CD4-positive, alpha-beta T cell (primary cell): ENCODE measurements at regions not wholly inside any gene's neighbourhood (a gene's known extent, or its start where the extent isn't known, plus 50 kb on each side); places are given as distances from the start of the nearest gene placed in this dataset.

Experiments used
- ATAC-seq: fragments of 200-7000 bp; cut with Tn5 transposase; one replicate; pipeline ENCODE4 v1.10.0; 2022; ENCODE audit warnings: mild to moderate bottlenecking; ENCODE audit not compliant: poor library complexity
- CTCF ChIA-PET: fragments of 350-600 bp; sonication (Branson Sonifier 250); formaldehyde crosslinking; loops from one replicate; lab custom pipeline; 2021; ENCODE audit warnings: antibody characterized with exemption, inconsistent platforms; lab: Charles Lee
- POLR2A ChIA-PET: fragments of 350-600 bp; sonication (Branson Sonifier 250); formaldehyde crosslinking; loops from one replicate; lab custom pipeline; 2021; ENCODE audit warnings: antibody characterized with exemption, inconsistent platforms; lab: Charles Lee
- DNase-seq, 14 experiments: peaks; one replicate each; pipeline ENCODE4 v3.0.0-alpha.2; 2013 to 2020; ENCODE audit warnings: mixed read lengths in 2 of 14
- H3K27ac ChIP-seq, 2 donors: one replicate each; pipeline versions ENCODE4 v1.5.1 to v1.7.0; 2013; ENCODE audit warnings: low read length in 2 of 2, low read depth in 1 of 2, mild to moderate bottlenecking in 1 of 2
- H3K27me3 ChIP-seq, 2 experiments: 1 replicate in 1 of 2; 2 replicates in 1 of 2; pipeline versions ENCODE4 v1.6.1 to v1.7.0; 2013; ENCODE audit warnings: low read length in 2 of 2, control low read depth in 1 of 2, mild to moderate bottlenecking in 1 of 2, moderate library complexity in 1 of 2; ENCODE audit not compliant: insufficient read depth in 2 of 2, control insufficient read depth in 1 of 2
- H3K36me3 ChIP-seq: one replicate; pipeline ENCODE4 v1.6.1; 2013; ENCODE audit warnings: low read length, control low read depth; ENCODE audit not compliant: insufficient read depth
- H3K4me1 ChIP-seq: one replicate; pipeline ENCODE4 v1.6.1; 2013; ENCODE audit warnings: low read length, control low read depth; ENCODE audit not compliant: insufficient read depth
- H3K4me3 ChIP-seq: one replicate; pipeline ENCODE4 v1.5.1; 2013; ENCODE audit warnings: mild to moderate bottlenecking, low read length, moderate library complexity
- H3K9me3 ChIP-seq, 2 experiments: 1 replicate in 1 of 2; 2 replicates in 1 of 2; pipeline versions ENCODE4 v1.6.1 to v1.7.0; 2013; ENCODE audit warnings: low read length in 2 of 2, mild to moderate bottlenecking in 2 of 2, control low read depth in 1 of 2, moderate library complexity in 1 of 2; ENCODE audit not compliant: control insufficient read depth in 1 of 2, insufficient read depth in 1 of 2
- H3K27ac Mint-ChIP-seq: one replicate; pipeline ENCODE4 v1.8.0; 2020; ENCODE audit warnings: mixed read lengths
- H3K27me3 Mint-ChIP-seq: one replicate; pipeline ENCODE4 v1.8.0; 2021; ENCODE audit warnings: mixed read lengths
- H3K36me3 Mint-ChIP-seq: one replicate; pipeline ENCODE4 v1.8.0; 2021; ENCODE audit warnings: low read depth, mixed read lengths
- H3K4me1 Mint-ChIP-seq: one replicate; pipeline ENCODE4 v1.8.0; 2021; ENCODE audit warnings: low read depth, mixed read lengths
- H3K4me3 Mint-ChIP-seq: one replicate; pipeline ENCODE4 v1.8.0; 2020; ENCODE audit warnings: mild to moderate bottlenecking, mixed read lengths
- H3K9me3 Mint-ChIP-seq: one replicate; pipeline ENCODE4 v1.8.0; 2020; ENCODE audit warnings: mixed read lengths
- intact Hi-C, 2 experiments: fragments of 100-400 bp; cut with DNase I in 1 of 2; cut with micrococcal nuclease in 1 of 2; formaldehyde crosslinking; loops; one replicate each; pipeline versions ENCODE4 v1.15.1 to v1.9.0; 2023 to 2025; cut with DNase I, micrococcal nuclease
- TF ChIP-seq, protein P1 (sequence below): fragments of 200-600 bp; IDR thresholded peaks from one replicate; pipeline ENCODE4 v1.8.0; 2022; ENCODE audit warnings: antibody characterized with exemption, mild to moderate bottlenecking

DNA sequence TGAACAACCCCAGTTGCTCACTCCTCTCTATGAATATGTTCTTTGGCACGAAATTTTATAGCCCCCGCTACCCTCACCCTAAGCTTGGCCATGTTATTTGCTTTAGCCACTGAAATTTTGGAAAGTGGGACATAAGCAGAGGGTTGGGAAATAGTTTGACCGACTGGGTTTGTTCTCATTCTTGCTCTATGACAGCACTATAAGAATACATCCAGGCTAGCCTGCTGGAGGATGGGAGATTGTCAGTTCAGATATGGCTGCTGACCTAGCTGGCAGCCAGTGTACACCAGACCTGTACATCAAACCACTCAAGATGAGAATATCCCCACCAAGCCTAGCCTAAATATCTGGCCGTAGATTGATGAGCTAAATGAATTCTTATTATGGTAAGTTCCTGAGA lies 298.1 kb downstream of the PDGFC start:
- peaks cover 2% of the 10 kb centered on the region for H3K9me3 Mint-ChIP-seq
- TF ChIP-seq, protein P1, sequence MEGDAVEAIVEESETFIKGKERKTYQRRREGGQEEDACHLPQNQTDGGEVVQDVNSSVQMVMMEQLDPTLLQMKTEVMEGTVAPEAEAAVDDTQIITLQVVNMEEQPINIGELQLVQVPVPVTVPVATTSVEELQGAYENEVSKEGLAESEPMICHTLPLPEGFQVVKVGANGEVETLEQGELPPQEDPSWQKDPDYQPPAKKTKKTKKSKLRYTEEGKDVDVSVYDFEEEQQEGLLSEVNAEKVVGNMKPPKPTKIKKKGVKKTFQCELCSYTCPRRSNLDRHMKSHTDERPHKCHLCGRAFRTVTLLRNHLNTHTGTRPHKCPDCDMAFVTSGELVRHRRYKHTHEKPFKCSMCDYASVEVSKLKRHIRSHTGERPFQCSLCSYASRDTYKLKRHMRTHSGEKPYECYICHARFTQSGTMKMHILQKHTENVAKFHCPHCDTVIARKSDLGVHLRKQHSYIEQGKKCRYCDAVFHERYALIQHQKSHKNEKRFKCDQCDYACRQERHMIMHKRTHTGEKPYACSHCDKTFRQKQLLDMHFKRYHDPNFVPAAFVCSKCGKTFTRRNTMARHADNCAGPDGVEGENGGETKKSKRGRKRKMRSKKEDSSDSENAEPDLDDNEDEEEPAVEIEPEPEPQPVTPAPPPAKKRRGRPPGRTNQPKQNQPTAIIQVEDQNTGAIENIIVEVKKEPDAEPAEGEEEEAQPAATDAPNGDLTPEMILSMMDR, result no peak
- no peak for DNase-seq
- H3K36me3 ChIP-seq, result no peaks in the 10 kb centered on the region
- H3K27me3 ChIP-seq, result no peaks in the 10 kb centered on the region
- POLR2A ChIA-PET, result no interaction called here
- no peak for ATAC-seq
- no peaks in the 10 kb centered on the region for H3K4me1 Mint-ChIP-seq
- intact Hi-C loops, result no loop called here
- H3K36me3 Mint-ChIP-seq, result no peaks in the 10 kb centered on the region
- H3K4me3 Mint-ChIP-seq, result no peak overlapping the region
- H3K27me3 Mint-ChIP-seq, result no peaks in the 10 kb centered on the region
- no peaks in the 10 kb centered on the region for H3K4me1 ChIP-seq
- CTCF ChIA-PET, result no interaction called here
- H3K27ac ChIP-seq, result no peak overlapping the region
- H3K4me3 ChIP-seq, result no peak overlapping the region
- no peak overlapping the region for H3K27ac Mint-ChIP-seq
- peaks cover 0 to 3% of the 10 kb centered on the region in 2 experiments for H3K9me3 ChIP-seq

DNA sequence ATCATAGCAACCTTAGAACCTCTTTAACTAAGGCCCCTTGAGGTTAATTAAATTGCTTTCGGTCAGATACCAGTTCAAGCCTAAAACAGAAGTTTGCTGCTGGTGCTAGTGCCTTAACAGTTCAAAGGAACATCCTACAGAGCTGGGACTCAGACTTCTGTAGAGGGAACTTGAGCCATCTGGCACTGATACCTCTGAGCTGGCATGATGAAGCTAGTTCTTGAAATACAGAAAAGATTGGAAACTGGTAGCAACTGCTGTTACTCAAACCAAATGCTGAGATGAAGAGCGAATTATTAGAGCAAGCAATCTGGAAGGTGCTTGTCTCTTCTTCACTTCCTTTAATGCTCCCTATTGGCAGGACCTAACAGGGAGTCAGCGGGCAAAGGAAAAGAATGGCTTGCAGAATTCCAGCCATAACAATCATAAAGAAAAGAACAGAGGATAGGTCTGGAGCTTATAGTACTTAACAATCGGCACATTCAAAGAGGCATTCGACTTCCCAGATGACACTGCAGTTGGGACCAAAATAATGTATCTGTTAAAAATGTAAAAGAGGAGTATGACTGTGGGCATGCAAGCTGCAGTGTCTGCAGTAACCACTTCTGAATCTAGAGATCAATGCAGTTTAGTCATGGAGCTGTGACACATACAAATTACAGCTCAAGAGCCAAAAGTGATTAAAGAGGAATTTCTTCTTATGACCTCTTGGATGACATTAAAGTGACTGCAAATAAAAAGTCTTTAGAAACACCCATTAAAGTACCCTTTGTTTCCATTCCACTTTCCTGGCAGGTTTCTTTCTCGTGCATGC lies 298.9 kb downstream of the PDGFC start:
- Mint-ChIP-seq H3K27ac (no peak overlapping the region), H3K36me3 (no peaks in the 10 kb centered on the region), H3K27me3 (no peaks in the 10 kb centered on the region), H3K9me3 (no peaks in the 10 kb centered on the region), H3K4me3 (no peak overlapping the region), H3K4me1 (no peaks in the 10 kb centered on the region)
- H3K27me3 ChIP-seq, result no peaks in the 10 kb centered on the region
- TF ChIP-seq, protein P1, result no peak
- H3K9me3 ChIP-seq, result peaks cover 0 to 3% of the 10 kb centered on the region in 2 experiments
- no peak overlapping the region for H3K27ac ChIP-seq
- H3K36me3 ChIP-seq, result no peaks in the 10 kb centered on the region
- POLR2A ChIA-PET, result no interaction called here
- intact Hi-C loops, result no loop called here
- no peak for DNase-seq
- no peak for ATAC-seq
- H3K4me3 ChIP-seq, result no peak overlapping the region
- CTCF ChIA-PET, result no interaction called here
- no peaks in the 10 kb centered on the region for H3K4me1 ChIP-seq

DNA sequence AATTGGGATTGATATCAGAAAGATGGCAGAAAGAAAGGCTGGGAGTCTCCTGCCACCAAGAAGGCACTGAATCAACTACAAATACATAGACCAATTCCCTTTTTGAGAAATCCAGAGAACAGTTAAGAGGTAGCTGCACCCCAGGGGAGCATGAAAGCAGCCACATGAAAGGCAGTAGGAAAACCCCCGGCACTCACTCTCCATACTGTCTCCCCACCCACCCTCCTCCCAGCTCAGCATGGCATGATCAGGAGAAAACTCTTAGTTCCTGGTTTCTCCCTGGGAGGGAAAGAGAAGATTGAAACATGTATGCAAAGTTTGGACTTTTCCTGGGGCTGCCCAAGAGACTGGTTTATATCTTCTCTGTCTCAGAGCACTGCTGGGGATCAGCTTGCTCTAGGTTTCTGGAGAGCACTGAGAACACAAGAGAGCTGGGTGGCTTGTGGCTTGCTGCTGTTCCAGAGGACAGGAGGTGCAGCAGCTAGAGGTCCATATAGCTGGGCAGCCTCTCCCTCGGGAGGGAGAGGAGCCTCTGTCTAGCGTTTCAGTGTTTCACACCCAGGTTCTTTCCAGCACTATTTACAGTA lies 305.7 kb downstream of the PDGFC start:
- H3K27me3 Mint-ChIP-seq, result no peaks in the 10 kb centered on the region
- intact Hi-C loops, result no loop called here
- H3K4me3 ChIP-seq, result no peak overlapping the region
- ChIA-PET POLR2A (no interaction called here), CTCF (no interaction called here)
- H3K27me3 ChIP-seq, result no peaks in the 10 kb centered on the region
- DNase-seq (no peak), ATAC-seq (no peak)
- H3K4me1 ChIP-seq, result no peaks in the 10 kb centered on the region
- no peaks in the 10 kb centered on the region for H3K9me3 Mint-ChIP-seq
- no peaks in the 10 kb centered on the region for H3K36me3 Mint-ChIP-seq
- H3K4me3 Mint-ChIP-seq, result no peak overlapping the region
- H3K27ac Mint-ChIP-seq, result no peak overlapping the region
- TF ChIP-seq, protein P1, result no peak
- peaks cover 0 to 3% of the 10 kb centered on the region in 2 experiments for H3K9me3 ChIP-seq
- no peaks in the 10 kb centered on the region for H3K36me3 ChIP-seq
- H3K4me1 Mint-ChIP-seq, result no peaks in the 10 kb centered on the region
- no peak overlapping the region for H3K27ac ChIP-seq
